Coronary artery (tissue), 2 donors: ENCODE measurements at regions not wholly inside any gene's neighbourhood (a gene's known extent, or its start where the extent isn't known, plus 50 kb on each side); places are given as distances from the start of the nearest gene placed in this dataset.
"Not testable (repeated sequence)": the region's sequence is repeated elsewhere in the genome, so short reads cannot be mapped to it uniquely, and the experiment has no call there.

Experiments
- DNase-seq: peaks from one replicate; pipeline ENCODE4 v3.0.0-alpha.2; 2017; ENCODE audit warnings: low spot score
- H3K27ac ChIP-seq, 2 donors: fragments of 200-600 bp; sonication (generic); one replicate each; pipeline ENCODE4 v1.5.1; 2016 to 2019
- H3K4me3 ChIP-seq: fragments of 200-600 bp; sonication (generic); 2 replicates; pipeline ENCODE4 v1.5.1; 2016; ENCODE audit warnings: mild to moderate bottlenecking, moderate library complexity
- TF ChIP-seq, protein P1 (sequence below): fragments of 200-600 bp; sonication (generic); IDR thresholded peaks from one replicate; pipeline ENCODE4 v1.5.1; 2019; ENCODE audit warnings: antibody characterized with exemption

DNA sequence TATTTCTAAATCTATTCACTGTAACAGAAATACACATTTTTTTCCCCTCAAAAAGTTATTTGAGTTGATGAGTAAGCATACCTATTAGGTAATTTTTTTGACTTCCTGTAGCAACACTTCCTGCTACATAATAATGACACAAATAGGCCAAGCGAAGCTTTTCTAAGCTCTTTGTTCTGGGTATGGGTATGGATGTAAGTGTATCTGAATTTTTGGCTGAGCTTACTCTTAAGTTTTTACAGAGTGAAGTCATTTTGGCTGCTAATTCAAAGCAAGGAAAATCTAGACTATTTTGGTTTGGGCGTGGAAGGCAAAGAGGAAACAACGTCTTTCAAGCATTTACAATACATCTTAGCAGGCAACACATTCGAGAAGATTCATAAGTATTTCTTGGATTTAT is 1206.0 kb upstream of the FLRT2 start:
- TF ChIP-seq, protein P1, sequence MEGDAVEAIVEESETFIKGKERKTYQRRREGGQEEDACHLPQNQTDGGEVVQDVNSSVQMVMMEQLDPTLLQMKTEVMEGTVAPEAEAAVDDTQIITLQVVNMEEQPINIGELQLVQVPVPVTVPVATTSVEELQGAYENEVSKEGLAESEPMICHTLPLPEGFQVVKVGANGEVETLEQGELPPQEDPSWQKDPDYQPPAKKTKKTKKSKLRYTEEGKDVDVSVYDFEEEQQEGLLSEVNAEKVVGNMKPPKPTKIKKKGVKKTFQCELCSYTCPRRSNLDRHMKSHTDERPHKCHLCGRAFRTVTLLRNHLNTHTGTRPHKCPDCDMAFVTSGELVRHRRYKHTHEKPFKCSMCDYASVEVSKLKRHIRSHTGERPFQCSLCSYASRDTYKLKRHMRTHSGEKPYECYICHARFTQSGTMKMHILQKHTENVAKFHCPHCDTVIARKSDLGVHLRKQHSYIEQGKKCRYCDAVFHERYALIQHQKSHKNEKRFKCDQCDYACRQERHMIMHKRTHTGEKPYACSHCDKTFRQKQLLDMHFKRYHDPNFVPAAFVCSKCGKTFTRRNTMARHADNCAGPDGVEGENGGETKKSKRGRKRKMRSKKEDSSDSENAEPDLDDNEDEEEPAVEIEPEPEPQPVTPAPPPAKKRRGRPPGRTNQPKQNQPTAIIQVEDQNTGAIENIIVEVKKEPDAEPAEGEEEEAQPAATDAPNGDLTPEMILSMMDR, result no peak
- no peak overlapping the region for H3K4me3 ChIP-seq
- DNase-seq, result no peak
- H3K27ac ChIP-seq, result no peak overlapping the region

DNA sequence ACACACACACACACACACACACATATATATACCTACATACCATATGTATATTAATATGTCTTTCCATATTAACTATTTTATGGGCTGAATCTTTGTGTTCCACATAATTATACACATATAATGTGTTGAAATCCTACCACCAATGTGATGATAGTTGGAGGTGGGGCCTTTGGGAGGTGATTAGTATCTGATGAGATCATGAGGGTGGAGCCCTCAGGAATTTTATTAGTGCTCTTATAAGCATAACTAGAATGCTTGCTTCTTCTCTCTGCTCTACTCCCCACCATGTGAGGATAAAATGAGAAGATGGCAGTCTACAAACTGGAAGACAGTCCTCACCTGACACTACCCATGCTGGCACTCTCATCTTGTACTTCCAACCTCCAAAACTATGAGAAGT is 1193.5 kb upstream of the FLRT2 start:
- DNase-seq, result no peak
- H3K4me3 ChIP-seq, result no peak overlapping the region
- TF ChIP-seq, protein P1, result no peak
- no peak overlapping the region for H3K27ac ChIP-seq

DNA sequence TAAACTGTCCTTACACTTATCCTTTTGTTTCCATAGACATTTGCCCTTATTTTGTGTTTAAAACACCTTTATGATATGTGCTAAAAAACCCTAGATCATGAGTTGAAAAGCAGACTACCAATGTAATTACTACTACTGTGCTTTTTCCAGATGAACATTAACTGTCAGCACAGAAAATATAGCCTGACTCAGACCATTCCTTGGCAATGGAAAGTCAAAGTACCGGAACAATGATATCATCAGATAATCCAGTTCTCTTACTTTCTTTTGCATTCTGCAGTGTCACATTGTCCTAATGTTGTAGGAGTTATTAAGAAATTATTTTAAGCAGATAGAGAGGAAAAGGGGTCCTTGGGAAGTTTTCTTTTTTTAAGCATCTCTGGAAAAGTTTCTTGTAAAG is 1189.0 kb upstream of the FLRT2 start:
- DNase-seq, result no peak
- Histone ChIP-seq H3K4me3 (no peak overlapping the region), H3K27ac (no peak overlapping the region)
- TF ChIP-seq, protein P1, result no peak

DNA sequence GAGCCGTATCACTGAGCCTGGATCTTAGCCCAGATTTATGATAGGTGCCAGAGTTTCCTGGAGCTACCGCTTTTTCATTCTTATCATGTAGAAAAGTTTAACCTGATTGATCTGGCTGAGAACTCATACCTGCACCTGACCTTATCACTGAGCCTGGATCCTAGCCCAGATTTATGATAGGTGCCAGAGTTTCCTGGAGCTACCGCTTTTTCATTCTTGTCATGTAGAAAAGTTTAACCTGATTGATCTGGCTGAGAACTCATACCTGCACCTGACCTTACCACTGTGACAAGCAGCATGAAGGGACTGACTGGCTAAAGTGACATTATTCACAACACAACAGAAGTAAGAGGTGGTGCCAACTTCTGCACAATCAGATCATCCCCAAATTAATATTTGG is 1188.1 kb upstream of the FLRT2 start:
- H3K4me3 ChIP-seq, H3K27ac ChIP-seq, DNase-seq: not testable (repeated sequence)

DNA sequence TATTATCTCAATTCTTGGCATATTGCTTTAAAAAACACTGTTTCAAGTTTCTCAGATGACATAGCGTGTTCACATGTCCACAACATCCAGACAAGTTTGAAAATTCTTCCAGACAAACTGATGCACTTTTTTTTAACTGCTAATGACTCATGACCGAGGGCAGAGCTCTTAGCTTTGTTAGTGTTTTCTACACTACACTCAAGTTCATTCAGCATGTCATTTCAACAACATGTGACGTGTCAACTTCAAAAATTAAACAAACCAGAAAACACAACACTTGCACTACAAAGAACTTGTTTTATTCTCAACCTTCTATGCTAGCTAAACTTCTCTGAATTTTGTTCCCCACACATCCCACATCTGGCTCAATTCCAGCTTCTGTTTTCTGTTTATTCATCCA is 1186.3 kb upstream of the FLRT2 start:
- Histone ChIP-seq H3K27ac (no peak overlapping the region), H3K4me3 (no peak overlapping the region)
- no peak for DNase-seq
- TF ChIP-seq, protein P1, result no peak

DNA sequence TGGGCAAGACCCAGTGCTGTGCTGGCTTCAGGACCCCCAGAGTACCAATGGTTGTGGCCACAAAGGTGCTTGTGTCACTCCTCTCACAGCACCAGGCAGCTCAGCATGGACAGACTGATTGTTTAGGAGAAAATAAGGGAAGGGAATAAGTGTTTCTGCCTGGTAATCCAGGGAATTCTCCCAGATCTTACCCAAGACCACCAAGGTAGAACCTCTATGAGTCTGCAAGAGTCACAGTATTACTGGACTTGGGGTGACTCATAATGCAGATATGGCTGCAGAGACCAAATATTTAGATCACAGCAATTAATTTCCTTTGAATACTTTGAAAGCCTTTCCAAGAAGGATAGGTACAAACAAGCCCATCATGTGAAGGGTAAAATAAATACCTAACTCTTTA is 1178.3 kb upstream of the FLRT2 start:
- Histone ChIP-seq H3K27ac (no peak overlapping the region), H3K4me3 (no peak overlapping the region)
- TF ChIP-seq, protein P1, result no peak
- DNase-seq, result no peak

DNA sequence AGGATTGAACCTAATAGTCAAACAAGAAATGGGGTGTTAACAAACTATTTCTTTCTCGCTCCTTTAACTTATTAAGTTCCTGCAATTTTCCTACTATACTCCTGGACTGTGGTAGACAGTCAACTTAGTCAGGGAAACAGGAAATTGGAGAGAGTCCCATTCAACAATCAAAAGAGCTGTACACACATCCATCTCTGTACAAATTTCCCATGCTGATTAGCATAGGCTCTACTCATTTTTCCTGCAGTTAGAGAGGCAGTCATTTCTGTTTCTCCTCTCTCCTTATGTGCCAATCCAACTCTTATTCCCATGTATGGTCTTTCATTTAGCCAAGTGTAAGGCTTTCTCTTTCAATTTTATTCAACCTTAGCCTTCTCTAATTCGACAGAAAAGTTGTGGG is 1168.5 kb upstream of the FLRT2 start:
- Histone ChIP-seq H3K4me3 (no peak overlapping the region), H3K27ac (no peak overlapping the region)
- DNase-seq, result no peak
- TF ChIP-seq, protein P1, result no peak

DNA sequence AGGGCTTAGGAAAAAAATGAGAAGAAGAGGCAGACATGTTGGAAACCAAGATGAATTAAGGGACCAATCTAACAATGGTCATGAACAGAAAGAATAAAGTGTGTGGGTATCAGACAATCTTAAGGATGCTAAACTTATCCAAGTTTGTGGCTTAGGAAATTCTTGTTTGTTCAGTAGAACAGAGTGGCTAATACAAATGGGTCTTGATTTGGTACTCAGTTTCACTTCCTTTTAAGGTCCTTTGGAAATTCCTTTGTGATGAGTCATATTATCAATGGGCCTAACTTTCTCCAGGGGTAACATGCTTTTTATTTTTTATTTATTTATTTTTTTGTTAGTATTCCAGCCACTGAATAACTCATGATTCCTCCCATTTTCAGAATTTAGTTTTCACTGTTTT is 1154.7 kb upstream of the FLRT2 start:
- no peak overlapping the region for H3K27ac ChIP-seq
- H3K4me3 ChIP-seq, result no peak overlapping the region
- TF ChIP-seq, protein P1, result no peak
- no peak for DNase-seq
